ENCODE measurements at regions not wholly inside any gene's neighbourhood (a gene's known extent, or its start where the extent isn't known, plus 50 kb on each side); places are given as distances from the start of the nearest gene placed in this dataset.

DNA sequence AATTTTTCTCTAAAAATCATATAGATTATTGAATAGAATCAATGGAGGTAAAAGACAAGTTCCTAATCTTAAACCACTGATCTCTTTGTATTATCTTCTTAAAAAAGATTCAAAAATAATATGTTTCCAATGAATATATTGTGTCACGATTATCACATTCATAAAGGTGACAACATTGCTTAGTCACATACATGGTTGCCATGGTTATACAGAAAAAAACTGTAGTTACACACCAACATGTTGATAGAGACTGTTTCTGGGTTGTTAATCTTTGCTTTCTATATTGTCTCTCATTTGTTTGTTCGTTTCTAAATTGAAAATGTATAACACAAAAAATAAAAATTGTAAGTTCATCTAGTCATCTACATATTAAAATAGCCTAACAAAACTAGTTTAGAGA is 376.0 kb upstream of the ALCAM start:
- Mint-ChIP-seq H3K27ac (no peak overlapping the region), H3K4me3 (no peak overlapping the region), H3K27me3 (ENCODE audit: low read depth in 2 of 2) (no peaks in the 10 kb centered on the region), H3K36me3 (no peaks in the 10 kb centered on the region), H3K4me1 (no peaks in the 10 kb centered on the region), H3K9me3 (peaks cover 9 to 12% of the 10 kb centered on the region in 2 donors)
- Histone ChIP-seq H3K4me3 (ENCODE audit: low read length) (no peak overlapping the region), H3K4me1 (ENCODE audit: control insufficient read depth, insufficient read depth, low read length) (no peaks in the 10 kb centered on the region), H3K27me3 (ENCODE audit: control insufficient read depth, insufficient read depth, low read length) (no peaks in the 10 kb centered on the region), H3K9me3 (ENCODE audit: control insufficient read depth, insufficient read depth, low read length) (no peaks in the 10 kb centered on the region), H3K36me3 (ENCODE audit: control insufficient read depth, insufficient read depth, low read length) (no peaks in the 10 kb centered on the region), H3K27ac (ENCODE audit: low read length) (no peak overlapping the region)
- ATAC-seq: no peak
- intact Hi-C loops (cut with micrococcal nuclease): no loop called here
- DNase-seq: no peak
- WGBS (ENCODE audit: insufficient coverage): no CpG with 5 or more reads among the region's 2 CpGs
- TF ChIP-seq, protein P1, sequence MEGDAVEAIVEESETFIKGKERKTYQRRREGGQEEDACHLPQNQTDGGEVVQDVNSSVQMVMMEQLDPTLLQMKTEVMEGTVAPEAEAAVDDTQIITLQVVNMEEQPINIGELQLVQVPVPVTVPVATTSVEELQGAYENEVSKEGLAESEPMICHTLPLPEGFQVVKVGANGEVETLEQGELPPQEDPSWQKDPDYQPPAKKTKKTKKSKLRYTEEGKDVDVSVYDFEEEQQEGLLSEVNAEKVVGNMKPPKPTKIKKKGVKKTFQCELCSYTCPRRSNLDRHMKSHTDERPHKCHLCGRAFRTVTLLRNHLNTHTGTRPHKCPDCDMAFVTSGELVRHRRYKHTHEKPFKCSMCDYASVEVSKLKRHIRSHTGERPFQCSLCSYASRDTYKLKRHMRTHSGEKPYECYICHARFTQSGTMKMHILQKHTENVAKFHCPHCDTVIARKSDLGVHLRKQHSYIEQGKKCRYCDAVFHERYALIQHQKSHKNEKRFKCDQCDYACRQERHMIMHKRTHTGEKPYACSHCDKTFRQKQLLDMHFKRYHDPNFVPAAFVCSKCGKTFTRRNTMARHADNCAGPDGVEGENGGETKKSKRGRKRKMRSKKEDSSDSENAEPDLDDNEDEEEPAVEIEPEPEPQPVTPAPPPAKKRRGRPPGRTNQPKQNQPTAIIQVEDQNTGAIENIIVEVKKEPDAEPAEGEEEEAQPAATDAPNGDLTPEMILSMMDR (IDR thresholded peaks at IDR 0.05): no peak

DNA sequence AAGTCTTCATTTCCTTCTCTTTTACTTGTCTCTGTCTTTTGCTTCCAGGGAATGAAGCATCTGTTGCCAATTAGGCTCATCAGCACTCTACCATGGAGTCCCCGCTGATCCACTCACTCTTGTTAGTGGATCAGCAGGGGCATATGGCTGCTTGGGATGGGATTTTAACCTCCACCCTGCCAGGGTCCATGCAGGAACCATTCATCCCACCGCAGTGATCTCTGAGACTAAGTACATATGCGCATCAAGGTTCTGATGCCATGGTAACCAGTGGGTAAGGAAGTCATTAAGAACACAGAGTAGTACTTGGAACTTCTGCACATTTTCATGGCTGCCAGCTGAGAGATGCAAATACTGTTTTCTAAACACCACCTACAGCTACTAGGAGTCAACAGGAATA is 374.0 kb upstream of the ALCAM start:
- no peaks in the 10 kb centered on the region for H3K4me1 ChIP-seq (ENCODE audit: control insufficient read depth, insufficient read depth, low read length)
- H3K4me3 Mint-ChIP-seq: no peak overlapping the region
- 89% methylated on average over 3 of the region's 3 CpGs for WGBS (ENCODE audit: insufficient coverage)
- no peaks in the 10 kb centered on the region for H3K36me3 ChIP-seq (ENCODE audit: control insufficient read depth, insufficient read depth, low read length)
- H3K27me3 ChIP-seq (ENCODE audit: control insufficient read depth, insufficient read depth, low read length): no peaks in the 10 kb centered on the region
- no peak overlapping the region for H3K4me3 ChIP-seq (ENCODE audit: low read length)
- H3K27ac Mint-ChIP-seq: no peak overlapping the region
- H3K36me3 Mint-ChIP-seq: no peaks in the 10 kb centered on the region
- H3K9me3 ChIP-seq (ENCODE audit: control insufficient read depth, insufficient read depth, low read length): peaks cover 5% of the 10 kb centered on the region
- H3K9me3 Mint-ChIP-seq: peaks cover 6% of the 10 kb centered on the region in 2 donors
- ATAC-seq: no peak
- no peaks in the 10 kb centered on the region for H3K27me3 Mint-ChIP-seq (ENCODE audit: low read depth in 2 of 2)
- TF ChIP-seq, protein P1 (IDR thresholded peaks at IDR 0.05): no peak
- no peak for DNase-seq
- H3K4me1 Mint-ChIP-seq: no peaks in the 10 kb centered on the region
- no peak overlapping the region for H3K27ac ChIP-seq (ENCODE audit: low read length)
- intact Hi-C loops (cut with micrococcal nuclease): no loop called here

DNA sequence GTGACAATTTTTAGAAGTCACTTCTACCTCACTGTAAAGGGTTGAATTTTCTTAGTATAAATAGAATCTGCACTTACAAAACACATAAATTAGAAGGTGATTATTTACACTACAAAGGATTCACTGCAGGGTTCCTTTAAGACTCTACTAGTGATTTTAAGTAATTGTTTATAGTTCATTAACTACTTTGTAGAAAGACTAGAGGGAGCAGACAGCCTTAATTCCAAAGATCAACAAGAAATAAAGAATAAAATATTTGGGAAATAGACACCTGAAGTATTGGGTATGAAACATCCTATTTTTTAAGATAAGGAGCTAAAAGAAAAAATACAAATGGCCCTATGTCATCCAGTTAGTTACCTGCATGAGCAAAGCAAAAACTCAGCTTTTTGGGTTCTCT is 360.5 kb upstream of the ALCAM start:
- Mint-ChIP-seq H3K4me3 (no peak overlapping the region), H3K4me1 (no peaks in the 10 kb centered on the region), H3K27ac (no peak overlapping the region), H3K9me3 (peaks cover 8 to 11% of the 10 kb centered on the region in 2 donors), H3K27me3 (ENCODE audit: low read depth in 2 of 2) (no peaks in the 10 kb centered on the region), H3K36me3 (no peaks in the 10 kb centered on the region)
- H3K36me3 ChIP-seq (ENCODE audit: control insufficient read depth, insufficient read depth, low read length): no peaks in the 10 kb centered on the region
- no peak overlapping the region for H3K27ac ChIP-seq (ENCODE audit: low read length)
- DNase-seq: no peak
- no peaks in the 10 kb centered on the region for H3K9me3 ChIP-seq (ENCODE audit: control insufficient read depth, insufficient read depth, low read length)
- TF ChIP-seq, protein P1 (IDR thresholded peaks at IDR 0.05): no peak
- H3K27me3 ChIP-seq (ENCODE audit: control insufficient read depth, insufficient read depth, low read length): no peaks in the 10 kb centered on the region
- no peak for ATAC-seq
- no peaks in the 10 kb centered on the region for H3K4me1 ChIP-seq (ENCODE audit: control insufficient read depth, insufficient read depth, low read length)
- no peak overlapping the region for H3K4me3 ChIP-seq (ENCODE audit: low read length)
- intact Hi-C loops (cut with micrococcal nuclease): no loop called here

DNA sequence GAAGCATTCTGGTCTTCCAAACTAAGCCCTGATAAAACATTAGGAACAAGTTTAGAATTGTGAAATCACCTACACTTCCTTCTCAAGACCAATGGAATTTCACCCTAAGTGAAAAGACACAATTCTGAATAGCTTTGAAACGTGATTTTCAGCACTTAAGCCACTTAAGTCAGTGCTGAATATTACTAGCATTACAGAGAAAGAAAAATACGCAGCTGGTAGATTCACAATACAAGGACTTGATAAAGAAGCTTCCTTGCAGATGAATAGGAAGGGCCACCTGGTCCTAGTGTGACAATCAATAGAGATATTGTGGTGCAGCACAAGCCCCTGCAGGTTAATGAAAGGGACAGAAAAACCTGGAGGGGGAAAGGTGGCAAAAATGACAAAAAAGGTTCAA is 353.1 kb upstream of the ALCAM start:
- ATAC-seq: no peak
- no peaks in the 10 kb centered on the region for H3K27me3 Mint-ChIP-seq (ENCODE audit: low read depth in 2 of 2)
- Histone ChIP-seq H3K4me1 (ENCODE audit: control insufficient read depth, insufficient read depth, low read length) (no peaks in the 10 kb centered on the region), H3K36me3 (ENCODE audit: control insufficient read depth, insufficient read depth, low read length) (no peaks in the 10 kb centered on the region), H3K27me3 (ENCODE audit: control insufficient read depth, insufficient read depth, low read length) (no peaks in the 10 kb centered on the region), H3K27ac (ENCODE audit: low read length) (no peak overlapping the region), H3K4me3 (ENCODE audit: low read length) (no peak overlapping the region), H3K9me3 (ENCODE audit: control insufficient read depth, insufficient read depth, low read length) (no peaks in the 10 kb centered on the region)
- no peaks in the 10 kb centered on the region for H3K36me3 Mint-ChIP-seq
- peaks cover 7 to 13% of the 10 kb centered on the region in 2 donors for H3K9me3 Mint-ChIP-seq
- no peak overlapping the region for H3K27ac Mint-ChIP-seq
- 52% methylated on average over 2 of the region's 2 CpGs for WGBS (ENCODE audit: insufficient coverage)
- no peak overlapping the region for H3K4me3 Mint-ChIP-seq
- TF ChIP-seq, protein P1 (IDR thresholded peaks at IDR 0.05): no peak
- no peak for DNase-seq
- intact Hi-C loops (cut with micrococcal nuclease): no loop called here
- H3K4me1 Mint-ChIP-seq: no peaks in the 10 kb centered on the region
